HepG2 (cell line): ENCODE measurements at regions not wholly inside any gene's neighbourhood (a gene's known extent, or its start where the extent isn't known, plus 50 kb on each side); places are given as distances from the start of the nearest gene placed in this dataset.
"Not testable (repeated sequence)": the region's sequence is repeated elsewhere in the genome, so short reads cannot be mapped to it uniquely, and the experiment has no call there.

Source experiments
- ATAC-seq: fragments of 200-7000 bp; cut with Tn5 transposase; 3 replicates; pipeline ENCODE4 v1.9.1; 2020; ENCODE audit warnings: mild to moderate bottlenecking, moderate library complexity
- BruUV-seq: library from RNA; stranded (reverse); fragments of 400-500 nt; replicated peaks from 2 replicates; lab custom pipeline; 2021; lab: Mats Ljungman, UMichigan
- CTCF ChIA-PET: fragments of 300-600 bp; formaldehyde crosslinking; extraction: SDS; loops from one replicate; lab custom pipeline; 2021; ENCODE audit warnings: low total read pairs, inconsistent platforms, low intra/inter-chr PET ratio; lab: Yijun Ruan, JAX
- POLR2A ChIA-PET: fragments of 350-600 bp; sonication (Branson Sonifier 250); formaldehyde crosslinking; loops from one replicate; lab custom pipeline; 2020; ENCODE audit warnings: antibody characterized with exemption, inconsistent platforms; lab: Yijun Ruan, JAX
- DNase-seq: peaks from one replicate; pipeline ENCODE4 v3.0.0-alpha.2; 2015; ENCODE audit warnings: low spot score
- FAIRE-seq: peaks from 3 replicates; lab custom pipeline; 2011; peaks lifted over from hg19 to GRCh38; lab: Jason Lieb, UNC
- H2AFZ ChIP-seq: one replicate; pipeline ENCODE4 v1.6.1; 2011; ENCODE audit warnings: low read length, inconsistent platforms
- H3K27ac ChIP-seq: fragments of 300-600 bp; 3 replicates; pipeline ENCODE4 v1.8.0; 2011; ENCODE audit warnings: mixed run types, mild to moderate bottlenecking, mixed read lengths, low read length, inconsistent platforms; ENCODE audit not compliant: insufficient read depth; ENCODE audit errors: extremely low read length
- H3K27me3 ChIP-seq, 2 experiments: fragments of 200-600 bp in 1 of 2; 2 replicates in 1 of 2; 3 replicates in 1 of 2; pipeline versions ENCODE4 v1.6.0 to v1.8.0; 2011; ENCODE audit warnings: low read length in 2 of 2, mild to moderate bottlenecking in 2 of 2, moderate library complexity in 2 of 2, inconsistent platforms in 1 of 2; ENCODE audit not compliant: insufficient read depth in 2 of 2, control insufficient read depth in 1 of 2
- H3K36me3 ChIP-seq, 2 experiments: fragments of 200-600 bp in 1 of 2; replicated peaks in 1 of 2; 2 replicates in 1 of 2; 3 replicates in 1 of 2; pipeline versions ENCODE4 v1.5.1 to v1.8.0; 2011; ENCODE audit warnings: low read length in 2 of 2, inconsistent platforms in 1 of 2; ENCODE audit not compliant: insufficient read depth in 2 of 2, control insufficient read depth in 1 of 2
- H3K4me1 ChIP-seq: 2 replicates; pipeline ENCODE4 v1.5.1; 2012; ENCODE audit warnings: low read length, inconsistent platforms; ENCODE audit not compliant: insufficient read depth
- H3K4me2 ChIP-seq: 2 replicates; pipeline ENCODE4 v1.6.0; 2011; ENCODE audit warnings: low read depth, low read length, inconsistent platforms
- H3K4me3 ChIP-seq, 3 experiments: fragments of 200-600 bp in 1 of 3; sonication (generic), shearing (Covaris generic) in 1 of 3; replicated peaks in 1 of 3; 2 replicates each; pipeline ENCODE4 v1.5.1; 2011 to 2016; ENCODE audit warnings: low read length in 3 of 3, inconsistent platforms in 2 of 3, low read depth in 2 of 3, mild to moderate bottlenecking in 2 of 3, control low read depth in 1 of 3, mixed read lengths in 1 of 3; ENCODE audit not compliant: insufficient read depth in 1 of 3
- H3K79me2 ChIP-seq: one replicate; pipeline ENCODE4 v1.6.1; 2011; ENCODE audit warnings: low read length, inconsistent platforms; ENCODE audit not compliant: insufficient read depth
- H3K9ac ChIP-seq: 2 replicates; pipeline ENCODE4 v1.6.0; 2011; ENCODE audit warnings: mild to moderate bottlenecking, low read depth, low read length, inconsistent platforms; ENCODE audit not compliant: insufficient read depth
- H3K9me3 ChIP-seq: 2 replicates; pipeline ENCODE4 v1.5.1; 2012; ENCODE audit warnings: mild to moderate bottlenecking, low read length
- H4K20me1 ChIP-seq: 2 replicates; pipeline ENCODE4 v1.6.0; 2011; ENCODE audit warnings: inconsistent platforms, mild to moderate bottlenecking, low read length, moderate library complexity; ENCODE audit not compliant: insufficient read depth
- BCL6 ChIP-seq: IDR thresholded peaks from 2 replicates; pipeline ENCODE4 v1.6.1; 2016; ENCODE audit warnings: missing genetic modification reagents, missing compliant biosample characterization
- FOXO1 ChIP-seq: sonication (generic); formaldehyde crosslinking; IDR thresholded peaks from 2 replicates; pipeline ENCODE4 v1.4.0; 2020; ENCODE audit warnings: missing genetic modification reagents
- KDM3A ChIP-seq: IDR thresholded peaks from 2 replicates; pipeline ENCODE4 v1.6.1; 2018; ENCODE audit warnings: low read depth, missing compliant biosample characterization
- SIX4 ChIP-seq: sonication (generic); formaldehyde crosslinking; IDR thresholded peaks from 2 replicates; pipeline ENCODE4 v1.4.0; 2020; ENCODE audit warnings: missing genetic modification reagents
- ZNF790 ChIP-seq: sonication (generic); formaldehyde crosslinking; IDR thresholded peaks from 2 replicates; pipeline ENCODE4 v1.8.0; 2022; ENCODE audit warnings: missing genetic modification reagents, mild to moderate bottlenecking, borderline replicate concordance
- WGBS: methylation state at CpG from one replicate; pipeline ENCODE4 v1.1.6; 2017; ENCODE audit warnings: low lambda C conversion rate; 5-methylcytosine and 5-hydroxymethylcytosine counted together
- in situ Hi-C: cut with HindIII; loops from 2 replicates; pipeline ENCODE4 v1.10.0; 2017; ENCODE audit warnings: low pct_unique_long_range_greater_than_20kb; ENCODE audit not compliant: extremely low pct_ligation_motif_present
- intact Hi-C: fragments of 100-400 bp; cut with micrococcal nuclease; formaldehyde crosslinking; loops from one replicate; pipeline ENCODE4 v1.10.0; 2022; ENCODE audit not compliant: unreplicated experiment
- TF ChIP-seq, protein P1 (sequence below): sonication (generic); formaldehyde crosslinking; IDR thresholded peaks from 2 replicates; pipeline ENCODE4 v1.5.0; 2020; ENCODE audit warnings: mild to moderate bottlenecking, missing genetic modification reagents
- TF ChIP-seq, protein P2 (sequence below): sonication (generic); formaldehyde crosslinking; IDR thresholded peaks from 2 replicates; pipeline ENCODE4 v1.4.0; 2020; ENCODE audit warnings: missing genetic modification reagents

DNA sequence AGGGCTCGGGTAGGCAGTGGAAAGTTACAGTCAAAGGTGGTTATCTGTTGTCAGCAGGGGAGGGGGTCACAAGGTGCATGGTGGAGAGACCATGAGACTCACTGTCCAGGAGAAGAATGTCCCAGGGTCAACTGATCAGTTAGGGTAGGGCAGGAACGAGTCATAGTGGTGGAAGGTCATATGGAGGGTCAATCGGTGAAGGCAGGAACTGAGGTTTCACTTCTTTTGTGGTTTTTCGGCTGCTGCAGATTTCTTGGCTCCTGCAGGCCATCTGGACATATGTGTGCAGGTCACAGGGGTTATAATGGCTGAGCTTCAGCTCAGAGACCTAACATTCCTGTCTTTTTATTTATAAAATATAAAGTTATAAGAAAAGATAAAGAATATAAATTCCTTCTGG is 506.2 kb upstream of the ROBO2 start:
- not testable (repeated sequence) for FAIRE-seq, BruUV-seq

DNA sequence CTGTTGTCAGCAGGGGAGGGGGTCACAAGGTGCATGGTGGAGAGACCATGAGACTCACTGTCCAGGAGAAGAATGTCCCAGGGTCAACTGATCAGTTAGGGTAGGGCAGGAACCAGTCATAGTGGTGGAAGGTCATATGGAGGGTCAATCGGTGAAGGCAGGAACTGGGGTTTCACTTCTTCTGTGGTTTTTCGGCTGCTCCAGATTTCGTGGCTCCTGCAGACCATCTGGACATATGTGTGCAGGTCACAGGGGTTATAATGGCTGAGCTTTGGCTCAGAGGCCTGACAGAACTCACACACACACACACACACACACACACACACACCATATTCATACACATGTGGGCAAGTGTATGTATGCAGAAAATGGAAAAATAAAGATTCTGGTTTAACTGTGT is 502.0 kb upstream of the ROBO2 start:
- H3K4me3 ChIP-seq, H3K36me3 ChIP-seq, H3K4me1 ChIP-seq, H3K79me2 ChIP-seq, H3K9me3 ChIP-seq, H4K20me1 ChIP-seq, CTCF ChIA-PET, in situ Hi-C loops, FAIRE-seq, ATAC-seq, BruUV-seq, H3K4me2 ChIP-seq, H3K27me3 ChIP-seq, H2AFZ ChIP-seq, intact Hi-C loops, H3K9ac ChIP-seq, DNase-seq, POLR2A ChIA-PET, H3K27ac ChIP-seq: not testable (repeated sequence)
- WGBS: 0% methylated on average over 3 of the region's 3 CpGs

More for the DNA sequence above, 506.2 kb upstream of the ROBO2 start:
- POLR2A ChIA-PET, H3K27me3 ChIP-seq, H3K9ac ChIP-seq, H4K20me1 ChIP-seq, H3K36me3 ChIP-seq, H3K79me2 ChIP-seq, H3K27ac ChIP-seq, H3K9me3 ChIP-seq, DNase-seq, in situ Hi-C loops, intact Hi-C loops, CTCF ChIA-PET, H2AFZ ChIP-seq, ATAC-seq, H3K4me1 ChIP-seq, H3K4me3 ChIP-seq: not testable (repeated sequence)
- 9% methylated on average over 4 of the region's 4 CpGs for WGBS
- peak overlapping the region; percentile 3; the same call in 1 of the 2 replicates for H3K4me2 ChIP-seq

DNA sequence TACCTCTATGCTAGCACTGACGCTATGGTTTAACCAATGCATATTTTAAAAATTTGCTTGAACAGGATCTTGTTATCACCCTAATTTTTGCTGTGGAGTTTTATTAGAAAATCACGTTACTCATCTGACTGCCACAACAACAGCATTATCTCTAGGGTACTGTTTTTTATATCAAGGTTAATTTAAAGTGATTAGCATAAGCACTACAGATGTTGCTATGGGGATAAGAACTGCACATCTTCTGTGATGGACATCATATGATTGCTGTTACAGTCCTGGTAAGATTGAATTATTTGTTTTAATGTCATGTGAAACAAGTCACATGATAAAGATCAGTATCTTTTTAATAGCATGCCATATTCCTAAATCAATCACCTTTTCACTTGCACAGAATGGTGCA is 492.2 kb upstream of the ROBO2 start:
- Histone ChIP-seq H3K27ac (no peak overlapping the region), H3K9ac (no peak overlapping the region)
- in situ Hi-C loops: no loop called here
- BruUV-seq: no TSS peak
- TF ChIP-seq FOXO1 (CRISPR knock-in tag): no peak
- no peak for TF ChIP-seq SIX4 (CRISPR knock-in tag)
- TF ChIP-seq, protein P1, sequence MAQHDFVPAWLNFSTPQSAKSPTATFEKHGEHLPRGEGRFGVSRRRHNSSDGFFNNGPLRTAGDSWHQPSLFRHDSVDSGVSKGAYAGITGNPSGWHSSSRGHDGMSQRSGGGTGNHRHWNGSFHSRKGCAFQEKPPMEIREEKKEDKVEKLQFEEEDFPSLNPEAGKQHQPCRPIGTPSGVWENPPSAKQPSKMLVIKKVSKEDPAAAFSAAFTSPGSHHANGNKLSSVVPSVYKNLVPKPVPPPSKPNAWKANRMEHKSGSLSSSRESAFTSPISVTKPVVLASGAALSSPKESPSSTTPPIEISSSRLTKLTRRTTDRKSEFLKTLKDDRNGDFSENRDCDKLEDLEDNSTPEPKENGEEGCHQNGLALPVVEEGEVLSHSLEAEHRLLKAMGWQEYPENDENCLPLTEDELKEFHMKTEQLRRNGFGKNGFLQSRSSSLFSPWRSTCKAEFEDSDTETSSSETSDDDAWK: no peak
- no peak for TF ChIP-seq BCL6 (CRISPR knock-in tag)
- TF ChIP-seq, protein P2, sequence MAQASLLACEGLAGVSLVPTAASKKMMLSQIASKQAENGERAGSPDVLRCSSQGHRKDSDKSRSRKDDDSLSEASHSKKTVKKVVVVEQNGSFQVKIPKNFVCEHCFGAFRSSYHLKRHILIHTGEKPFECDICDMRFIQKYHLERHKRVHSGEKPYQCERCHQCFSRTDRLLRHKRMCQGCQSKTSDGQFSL: no peak
- no peak for TF ChIP-seq ZNF790 (CRISPR knock-in tag)
- no peak for TF ChIP-seq KDM3A (CRISPR knock-in tag)
- TF ChIP-seq, all 625 proteins: peak for 0
- no peak for FAIRE-seq
- H3K4me3 ChIP-seq: no peak overlapping the region
- POLR2A ChIA-PET: no interaction called here
- no peak for ATAC-seq
- CTCF ChIA-PET: no interaction called here
- no peaks in the 10 kb centered on the region for H3K79me2 ChIP-seq
- intact Hi-C loops: no loop called here
- WGBS: 45% methylated on average over 2 of the region's 2 CpGs
- no peak overlapping the region for H2AFZ ChIP-seq
- no peaks in the 10 kb centered on the region for H4K20me1 ChIP-seq
- no peaks in the 10 kb centered on the region for H3K27me3 ChIP-seq
- no peaks in the 10 kb centered on the region for H3K36me3 ChIP-seq
- H3K4me1 ChIP-seq: no peaks in the 10 kb centered on the region
- no peak for DNase-seq
- H3K9me3 ChIP-seq: no peaks in the 10 kb centered on the region
- no peak overlapping the region for H3K4me2 ChIP-seq
